ENCODE measurements at regions not wholly inside any gene's neighbourhood (a gene's known extent, or its start where the extent isn't known, plus 50 kb on each side); places are given as distances from the start of the nearest gene placed in this dataset.
"Not testable (repeated sequence)": the region's sequence is repeated elsewhere in the genome, so short reads cannot be mapped to it uniquely, and the experiment has no call there.

DNA sequence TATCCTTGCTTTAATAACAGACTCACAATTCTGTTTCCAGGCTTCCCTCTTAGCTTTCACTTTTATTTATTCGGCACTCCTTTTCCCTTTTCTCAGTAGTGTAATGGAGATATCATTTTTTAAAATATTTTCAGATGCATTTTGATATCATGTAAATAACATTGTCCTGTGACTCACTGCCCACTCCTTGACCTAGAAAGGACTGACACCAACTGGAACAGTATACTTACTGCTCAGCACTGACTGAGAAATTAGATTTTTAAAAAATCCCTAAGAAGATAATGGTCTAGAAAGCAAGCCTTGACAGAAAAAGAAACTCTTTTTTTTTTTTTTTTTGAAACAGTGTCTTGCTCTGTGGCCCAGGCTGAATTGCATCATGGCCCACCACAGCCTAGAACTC is 118.0 kb upstream of the FSCB start:
- CTCF ChIA-PET = no interaction called here
- POLR2A ChIA-PET = no interaction called here
- no peak for DNase-seq
- intact Hi-C loops (cut with micrococcal nuclease) = no loop called here
- peaks cover under 1% of the 10 kb centered on the region for H3K27me3 Mint-ChIP-seq
- H3K9me3 Mint-ChIP-seq = no peaks in the 10 kb centered on the region
- no peaks in the 10 kb centered on the region for H3K36me3 Mint-ChIP-seq
- H3K4me1 Mint-ChIP-seq (ENCODE audit: low read depth) = no peaks in the 10 kb centered on the region
- no peak overlapping the region for H3K27ac Mint-ChIP-seq
- H3K4me3 Mint-ChIP-seq = no peak overlapping the region

DNA sequence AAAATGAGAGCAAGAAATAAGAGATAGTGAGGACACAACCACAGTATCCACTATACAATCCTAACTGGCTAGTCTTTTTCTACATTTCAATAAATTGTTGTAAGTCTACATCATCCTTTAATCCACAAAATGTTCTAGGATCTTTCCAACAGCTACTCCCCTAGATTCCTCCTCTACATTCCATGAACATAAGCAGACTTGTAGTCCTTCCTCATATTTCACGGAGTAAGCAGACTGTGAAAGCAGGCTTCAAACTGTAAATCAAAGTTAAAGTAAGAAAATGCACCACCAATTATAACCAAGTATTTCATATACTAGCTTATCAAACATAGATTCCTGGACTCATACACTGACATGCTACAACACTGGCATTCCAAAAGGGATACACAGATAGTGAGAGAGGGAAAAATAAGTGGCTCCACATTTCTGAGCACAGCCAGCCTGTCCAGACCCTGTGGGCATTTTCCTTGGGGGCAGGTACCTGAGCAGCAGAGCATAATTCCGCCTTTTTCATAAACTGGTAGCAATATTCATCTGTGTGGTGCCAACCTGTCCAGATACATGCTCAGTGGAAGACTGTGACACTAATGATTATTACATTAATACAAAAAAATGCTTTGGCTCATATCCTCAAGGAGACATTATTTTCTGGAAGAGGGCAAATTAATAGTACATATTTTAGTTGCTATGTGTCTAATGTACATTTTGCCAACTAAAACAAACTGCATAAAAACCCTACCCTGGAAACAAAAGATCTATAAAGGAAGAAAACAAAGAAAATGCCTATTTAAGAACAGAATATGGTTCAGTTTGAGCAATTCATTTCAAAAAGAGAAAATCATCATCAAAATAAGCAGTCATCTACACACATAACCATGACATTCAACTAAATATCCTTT is 113.3 kb upstream of the FSCB start:
- Mint-ChIP-seq H3K4me1 (ENCODE audit: low read depth) (no peaks in the 10 kb centered on the region), H3K27me3 (peaks cover 2% of the 10 kb centered on the region), H3K36me3 (no peaks in the 10 kb centered on the region), H3K27ac (no peak overlapping the region), H3K4me3 (no peak overlapping the region), H3K9me3 (no peaks in the 10 kb centered on the region)
- intact Hi-C loops (cut with micrococcal nuclease) = no loop called here
- ChIA-PET POLR2A (no interaction called here), CTCF (no interaction called here)
- DNase-seq = no peak

DNA sequence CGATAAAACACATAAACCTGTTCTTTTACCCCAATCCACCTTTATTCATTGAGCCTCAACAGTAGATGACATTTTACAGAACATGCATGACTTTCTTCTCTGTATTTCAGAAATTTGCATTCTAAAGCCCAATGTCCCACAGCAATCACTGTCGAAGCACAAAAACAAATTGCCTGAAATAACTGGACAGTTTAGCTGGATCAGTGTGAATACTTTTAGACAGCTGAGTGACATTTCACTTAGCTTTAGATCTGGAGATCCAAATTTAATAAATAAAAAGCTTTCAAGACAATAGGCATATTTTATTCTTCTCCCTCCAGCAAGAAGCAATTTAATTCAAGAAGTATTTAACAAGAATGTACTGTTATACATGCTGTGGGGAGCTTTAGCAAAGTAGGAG is 109.1 kb upstream of the FSCB start:
- Mint-ChIP-seq H3K9me3 (no peaks in the 10 kb centered on the region), H3K4me3 (no peak overlapping the region), H3K27ac (no peak overlapping the region), H3K36me3 (no peaks in the 10 kb centered on the region), H3K4me1 (ENCODE audit: low read depth) (no peaks in the 10 kb centered on the region), H3K27me3 (peaks cover 2% of the 10 kb centered on the region)
- POLR2A ChIA-PET = no interaction called here
- CTCF ChIA-PET = no interaction called here
- intact Hi-C loops (cut with micrococcal nuclease) = no loop called here
- DNase-seq = no peak

DNA sequence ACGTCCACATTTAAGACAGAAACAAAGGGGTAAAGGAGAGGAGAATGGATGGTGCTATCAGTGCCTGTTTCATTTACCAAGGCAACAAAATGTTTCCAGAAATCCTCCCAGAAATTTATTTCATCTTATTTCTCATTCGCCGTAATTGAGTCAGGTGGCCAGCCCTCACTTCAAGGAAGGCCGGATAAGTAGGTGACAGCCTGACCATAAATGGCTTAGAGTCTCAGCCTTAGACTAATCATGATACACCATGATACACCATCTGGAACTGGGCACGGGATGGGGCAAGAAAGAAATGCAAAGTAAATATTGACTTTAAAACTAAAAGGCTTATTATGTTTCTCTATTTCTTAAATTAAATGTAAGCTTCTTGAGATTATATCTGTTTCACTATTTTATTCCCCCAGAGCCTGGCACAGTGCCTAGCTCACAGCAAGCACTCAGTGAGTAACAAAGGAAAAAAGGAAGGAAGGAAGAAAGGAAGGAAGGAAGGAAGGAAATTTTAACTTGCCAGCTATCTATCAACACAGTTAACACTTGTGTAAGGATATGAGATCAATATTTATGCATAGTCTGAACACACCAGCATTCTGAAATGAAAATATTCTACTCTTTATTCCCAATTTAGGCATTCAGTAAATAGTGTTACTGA is 106.1 kb upstream of the FSCB start:
- DNase-seq = no peak
- no peaks in the 10 kb centered on the region for H3K36me3 Mint-ChIP-seq
- H3K9me3 Mint-ChIP-seq = no peaks in the 10 kb centered on the region
- CTCF ChIA-PET = no interaction called here
- intact Hi-C loops (cut with micrococcal nuclease) = no loop called here
- H3K4me3 Mint-ChIP-seq = no peak overlapping the region
- no peaks in the 10 kb centered on the region for H3K27me3 Mint-ChIP-seq
- H3K27ac Mint-ChIP-seq = no peak overlapping the region
- POLR2A ChIA-PET = no interaction called here
- H3K4me1 Mint-ChIP-seq (ENCODE audit: low read depth) = no peaks in the 10 kb centered on the region

DNA sequence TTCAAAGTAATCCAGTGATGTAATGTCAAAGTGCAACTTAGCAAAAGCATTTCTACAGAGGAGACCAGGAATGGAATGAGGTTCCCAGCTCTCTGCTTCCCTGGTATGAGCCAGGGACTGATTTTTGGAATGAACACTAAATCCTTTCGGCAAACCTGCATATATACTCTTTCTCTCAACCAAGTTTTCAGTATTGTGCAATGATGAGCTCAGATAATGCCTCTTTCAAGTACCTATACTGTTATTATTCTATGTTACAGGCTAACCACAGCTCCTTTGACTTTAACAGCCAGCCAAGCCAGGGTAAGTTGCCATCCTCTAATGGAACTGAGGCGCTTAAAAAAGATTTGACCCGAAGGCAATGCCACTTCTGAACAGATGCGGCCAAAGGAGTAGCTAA is 104.9 kb upstream of the FSCB start:
- H3K9me3 Mint-ChIP-seq = no peaks in the 10 kb centered on the region
- CTCF ChIA-PET = no interaction called here
- no peaks in the 10 kb centered on the region for H3K4me1 Mint-ChIP-seq (ENCODE audit: low read depth)
- H3K4me3 Mint-ChIP-seq = no peak overlapping the region
- intact Hi-C loops (cut with micrococcal nuclease) = no loop called here
- POLR2A ChIA-PET = no interaction called here
- H3K27ac Mint-ChIP-seq = no peak overlapping the region
- no peaks in the 10 kb centered on the region for H3K36me3 Mint-ChIP-seq
- H3K27me3 Mint-ChIP-seq = no peaks in the 10 kb centered on the region
- no peak for DNase-seq

DNA sequence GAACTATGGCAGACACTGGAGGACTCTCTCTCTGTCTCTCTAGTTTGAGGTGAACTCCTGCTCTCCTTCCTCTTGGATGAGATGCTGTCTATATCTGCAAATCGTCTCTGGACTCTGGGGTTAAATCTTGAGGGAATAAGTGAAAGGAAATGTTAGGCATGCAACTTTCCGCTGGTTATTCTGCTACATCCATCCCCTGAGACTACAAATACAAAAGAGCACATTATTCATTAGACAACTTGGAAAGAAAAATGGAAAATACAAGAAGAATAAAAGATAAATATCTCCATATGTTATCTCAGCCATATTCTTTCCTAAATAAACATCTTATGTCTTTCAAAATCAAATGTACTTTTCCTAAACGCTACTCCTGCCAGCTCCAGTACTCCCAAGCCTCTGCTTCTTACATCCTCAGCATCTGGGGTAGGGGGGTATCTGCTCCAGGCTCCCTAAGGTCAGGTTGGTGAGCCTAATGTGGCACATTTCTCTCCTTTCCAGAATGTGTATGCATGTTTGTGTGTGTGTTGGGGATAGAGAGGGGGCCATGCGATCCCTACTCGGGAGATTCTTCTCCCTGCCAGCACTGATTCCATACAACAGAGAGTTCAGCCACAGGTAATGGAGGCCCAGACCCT is 102.9 kb upstream of the FSCB start:
- H3K9me3 Mint-ChIP-seq = no peaks in the 10 kb centered on the region
- H3K4me3 Mint-ChIP-seq = no peak overlapping the region
- H3K27ac Mint-ChIP-seq = no peak overlapping the region
- no peak for DNase-seq
- no peaks in the 10 kb centered on the region for H3K27me3 Mint-ChIP-seq
- H3K4me1 Mint-ChIP-seq (ENCODE audit: low read depth) = no peaks in the 10 kb centered on the region
- CTCF ChIA-PET = no interaction called here
- H3K36me3 Mint-ChIP-seq = no peaks in the 10 kb centered on the region
- intact Hi-C loops (cut with micrococcal nuclease) = no loop called here
- POLR2A ChIA-PET = no interaction called here

DNA sequence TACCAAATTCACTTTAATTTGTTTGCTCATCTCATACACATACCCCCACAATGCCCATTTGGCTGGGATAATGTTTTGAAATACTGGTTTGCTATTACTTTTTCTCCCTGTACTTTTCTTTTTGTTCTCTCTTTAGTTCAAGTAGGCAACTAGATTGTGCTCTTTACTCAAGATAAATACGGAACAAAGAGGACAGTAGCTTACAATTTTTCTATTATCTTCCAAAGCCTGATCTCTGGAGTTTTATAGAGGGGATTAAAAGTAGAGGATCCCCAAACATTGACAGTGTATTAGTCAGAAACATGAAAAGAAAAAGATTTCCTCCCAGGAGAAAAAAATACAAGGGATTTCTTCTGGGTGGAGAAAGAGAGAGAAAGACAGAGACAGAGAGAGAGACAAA is 102.1 kb upstream of the FSCB start:
- ChIA-PET POLR2A (no interaction called here), CTCF (no interaction called here)
- H3K4me3 Mint-ChIP-seq = no peak overlapping the region
- H3K27ac Mint-ChIP-seq = no peak overlapping the region
- no peak for DNase-seq
- H3K27me3 Mint-ChIP-seq = no peaks in the 10 kb centered on the region
- intact Hi-C loops (cut with micrococcal nuclease) = no loop called here
- no peaks in the 10 kb centered on the region for H3K9me3 Mint-ChIP-seq
- no peaks in the 10 kb centered on the region for H3K36me3 Mint-ChIP-seq
- H3K4me1 Mint-ChIP-seq (ENCODE audit: low read depth) = no peaks in the 10 kb centered on the region

DNA sequence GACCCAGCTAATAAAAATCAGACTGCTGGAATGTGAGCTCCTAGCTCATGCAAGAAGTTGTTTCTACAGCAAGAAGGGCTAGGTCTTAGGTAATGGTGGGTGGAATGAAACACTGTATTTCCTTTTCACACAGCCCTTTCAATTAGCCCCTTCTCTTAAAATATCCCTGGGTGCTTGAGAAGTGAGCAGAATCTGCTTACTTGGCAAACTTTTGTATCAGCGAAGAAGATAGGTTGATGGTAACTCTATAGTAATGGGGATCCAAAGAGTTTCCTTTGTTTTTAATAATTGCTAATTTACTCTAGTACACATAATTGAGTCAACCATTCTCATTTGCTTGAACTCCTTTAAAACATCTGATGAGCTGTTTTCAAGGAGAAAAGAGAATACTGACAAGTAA is 100.6 kb upstream of the FSCB start:
- ChIA-PET CTCF (no interaction called here), POLR2A (no interaction called here)
- H3K36me3 Mint-ChIP-seq = no peaks in the 10 kb centered on the region
- H3K27ac Mint-ChIP-seq = no peak overlapping the region
- intact Hi-C loops (cut with micrococcal nuclease) = no loop called here
- H3K4me1 Mint-ChIP-seq (ENCODE audit: low read depth) = no peaks in the 10 kb centered on the region
- H3K4me3 Mint-ChIP-seq = no peak overlapping the region
- DNase-seq = no peak
- H3K27me3 Mint-ChIP-seq = no peaks in the 10 kb centered on the region
- no peaks in the 10 kb centered on the region for H3K9me3 Mint-ChIP-seq

DNA sequence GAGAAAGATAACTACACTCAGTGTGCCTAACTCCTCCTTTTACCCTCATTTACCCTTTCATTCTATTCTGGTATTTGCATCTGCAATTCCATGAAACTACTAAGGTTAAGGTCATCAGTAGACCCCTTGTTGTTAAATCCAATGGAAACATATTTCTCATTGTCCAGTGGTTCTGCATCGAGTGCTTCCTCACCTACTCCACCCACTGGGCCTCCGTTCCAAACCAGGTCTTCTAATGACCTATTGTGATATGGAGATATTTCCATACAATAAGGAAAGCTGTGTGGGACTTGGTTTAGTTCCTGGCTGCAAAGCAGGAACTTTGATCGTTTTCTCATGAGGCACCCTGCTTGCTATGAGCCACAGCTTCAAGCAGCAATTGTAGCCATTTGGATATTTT is 99.5 kb upstream of the FSCB start:
- Mint-ChIP-seq H3K36me3 (no peaks in the 10 kb centered on the region), H3K27ac (no peak overlapping the region), H3K27me3 (no peaks in the 10 kb centered on the region), H3K4me1 (ENCODE audit: low read depth) (no peaks in the 10 kb centered on the region), H3K4me3 (no peak overlapping the region), H3K9me3 (no peaks in the 10 kb centered on the region)
- CTCF ChIA-PET = no interaction called here
- intact Hi-C loops (cut with micrococcal nuclease) = no loop called here
- POLR2A ChIA-PET = no interaction called here
- DNase-seq = no peak

DNA sequence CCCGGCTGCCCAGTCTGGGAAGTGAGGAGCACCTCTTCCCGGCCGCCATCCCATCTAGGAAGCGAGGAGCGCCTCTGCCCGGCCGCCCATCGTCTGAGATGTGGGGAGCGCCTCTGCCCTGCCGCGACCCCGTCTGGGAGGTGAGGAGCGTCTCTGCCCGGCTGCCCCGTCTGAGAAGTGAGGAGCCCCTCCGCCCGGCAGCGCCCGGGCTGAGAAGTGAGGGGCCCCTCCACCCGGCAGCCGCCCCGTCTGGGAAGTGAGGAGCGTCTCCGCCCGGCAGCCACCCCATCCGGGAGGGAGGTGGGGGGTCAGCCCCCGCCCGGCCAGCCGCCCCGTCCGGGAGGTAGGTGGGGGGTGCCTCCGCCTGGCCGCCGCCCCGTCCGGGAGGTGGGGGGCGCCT is 94.2 kb upstream of the FSCB start:
- intact Hi-C loops (cut with micrococcal nuclease); H3K27ac Mint-ChIP-seq; H3K4me1 Mint-ChIP-seq (ENCODE audit: low read depth); H3K9me3 Mint-ChIP-seq; H3K36me3 Mint-ChIP-seq; H3K27me3 Mint-ChIP-seq; DNase-seq; CTCF ChIA-PET; POLR2A ChIA-PET; H3K4me3 Mint-ChIP-seq: not testable (repeated sequence)

DNA sequence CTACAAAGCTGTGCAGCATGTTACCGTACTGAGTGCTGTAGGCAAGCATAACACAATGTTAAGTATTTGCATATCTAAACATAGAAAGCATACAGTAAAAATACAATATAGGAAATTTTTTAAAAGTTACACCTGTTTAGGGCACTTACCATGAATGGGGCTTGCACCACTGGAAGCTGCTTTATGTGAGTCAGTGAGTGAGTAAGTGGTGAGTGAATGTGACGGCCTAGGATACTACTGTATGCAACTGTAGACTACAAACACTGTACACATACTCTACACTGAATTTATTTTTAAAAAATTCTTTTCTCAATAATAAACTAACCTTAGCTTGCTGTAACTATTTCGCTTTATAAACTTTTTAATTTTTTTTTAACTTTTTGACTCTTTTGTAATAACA is 82.1 kb upstream of the FSCB start:
- Mint-ChIP-seq H3K4me3 (no peak overlapping the region), H3K27ac (no peak overlapping the region), H3K36me3 (no peaks in the 10 kb centered on the region), H3K4me1 (ENCODE audit: low read depth) (no peaks in the 10 kb centered on the region), H3K27me3 (no peaks in the 10 kb centered on the region), H3K9me3 (peaks cover 2% of the 10 kb centered on the region)
- intact Hi-C loops (cut with micrococcal nuclease) = no loop called here
- DNase-seq = no peak
- ChIA-PET CTCF (no interaction called here), POLR2A (no interaction called here)

DNA sequence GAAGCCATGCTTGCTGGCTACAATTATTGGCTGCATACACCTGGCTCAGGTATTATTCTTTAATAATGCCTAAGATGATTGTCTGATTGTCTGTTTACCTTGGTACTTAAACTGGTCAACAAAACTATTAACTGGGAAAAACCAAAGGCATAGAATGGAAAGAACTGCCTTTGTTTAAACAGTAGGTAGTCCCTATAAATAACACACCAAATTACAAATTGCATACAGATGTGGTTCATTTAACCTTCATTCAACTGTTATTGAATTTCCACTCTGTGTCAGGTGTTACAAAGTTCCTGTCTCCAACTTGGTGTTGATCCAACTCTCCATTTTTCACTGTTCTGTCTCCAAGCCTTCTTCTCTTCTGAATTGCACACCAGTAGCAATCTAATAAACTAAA is 79.8 kb upstream of the FSCB start:
- H3K36me3 Mint-ChIP-seq = no peaks in the 10 kb centered on the region
- intact Hi-C loops (cut with micrococcal nuclease) = no loop called here

DNA sequence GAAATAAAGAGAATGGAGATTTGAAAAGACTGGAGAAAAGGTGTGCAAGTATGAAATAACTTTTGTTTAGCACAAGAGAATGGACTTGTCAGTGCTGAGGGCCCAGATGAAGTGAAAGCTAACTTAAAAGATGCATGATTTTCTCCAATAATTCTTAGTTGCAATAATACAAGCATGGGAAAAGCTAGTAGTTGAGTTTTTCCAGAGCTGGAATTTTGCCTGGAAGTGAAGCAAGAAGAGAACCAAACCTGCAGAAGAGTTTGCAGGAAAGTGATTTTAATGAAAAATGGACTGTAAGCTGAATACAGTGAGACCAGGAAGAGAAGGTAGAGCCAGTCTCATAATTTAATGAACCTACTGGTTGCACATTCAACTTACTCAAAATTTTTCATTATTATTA is 69.3 kb upstream of the FSCB start:
- intact Hi-C loops (cut with micrococcal nuclease) = no loop called here
- Mint-ChIP-seq H3K27ac (no peak overlapping the region), H3K4me1 (ENCODE audit: low read depth) (no peaks in the 10 kb centered on the region), H3K27me3 (no peaks in the 10 kb centered on the region), H3K4me3 (no peak overlapping the region), H3K36me3 (no peaks in the 10 kb centered on the region), H3K9me3 (peaks cover 26% of the 10 kb centered on the region)
- POLR2A ChIA-PET = no interaction called here
- CTCF ChIA-PET = interaction anchor here (0.7 kb wide), 1 partner anchor 880 kb away, joined by 3 read pairs; no protein-coding TSS in a partner anchor
- no peak for DNase-seq

More for the DNA sequence above, 79.8 kb upstream of the FSCB start:
- POLR2A ChIA-PET = no interaction called here
- no peak for DNase-seq
- Mint-ChIP-seq H3K27ac (no peak overlapping the region), H3K9me3 (peaks cover 15% of the 10 kb centered on the region), H3K4me1 (ENCODE audit: low read depth) (no peaks in the 10 kb centered on the region), H3K4me3 (no peak overlapping the region), H3K27me3 (no peaks in the 10 kb centered on the region)
- CTCF ChIA-PET = no interaction called here
